HG03196 (cell line): ENCODE measurements at regions not wholly inside any gene's neighbourhood (a gene's known extent, or its start where the extent isn't known, plus 50 kb on each side); places are given as distances from the start of the nearest gene placed in this dataset.
A peak's percentile ranks its signal among the peaks of the same experiment; 100 is the strongest.
"Not testable (repeated sequence)": the region's sequence is repeated elsewhere in the genome, so short reads cannot be mapped to it uniquely, and the experiment has no call there.

ENCODE experiments used
- ATAC-seq: cut with Tn5 transposase; IDR thresholded peaks from one replicate; pipeline ENCODE4 v1.9.1; 2021; ENCODE audit not compliant: unreplicated experiment

DNA sequence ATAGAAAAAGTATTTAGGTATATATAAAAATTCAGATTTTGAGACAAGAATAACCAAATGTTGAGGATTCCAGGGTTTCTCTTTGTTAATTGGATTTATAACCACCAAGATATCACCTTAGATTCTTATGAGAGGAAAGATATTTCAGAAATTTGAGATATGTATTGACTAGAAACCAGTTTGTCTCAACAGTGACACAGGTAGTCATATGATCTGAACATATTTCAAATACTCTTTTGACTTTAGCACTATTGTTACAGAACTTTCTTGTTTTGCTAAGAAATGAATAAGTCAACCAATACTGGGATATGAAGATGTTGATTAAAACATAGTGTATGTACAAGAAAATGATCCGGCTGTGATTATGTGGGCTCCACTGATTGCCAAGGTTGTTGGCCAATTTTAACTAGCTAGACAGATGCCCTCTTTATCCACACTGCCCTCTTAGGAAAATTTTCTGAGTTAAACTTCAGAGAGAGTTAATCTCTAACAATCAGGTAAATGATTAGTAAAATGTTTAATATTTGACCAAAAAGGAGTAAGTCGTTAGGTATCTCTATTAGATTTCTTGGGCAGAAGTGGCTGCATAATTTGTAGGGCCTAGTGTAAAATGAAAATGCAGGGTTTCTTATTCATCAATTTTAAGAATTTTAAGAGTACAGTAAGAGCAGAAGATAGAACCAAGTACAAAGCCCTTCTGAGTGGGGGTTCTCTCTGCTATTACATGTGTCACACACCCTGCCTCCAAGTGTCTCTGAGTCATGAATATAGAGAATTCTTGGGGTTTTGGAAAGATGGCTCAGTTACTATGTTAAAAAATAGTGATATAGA lies 376.0 kb downstream of the TFEC start:
- ATAC-seq: peak; percentile 52

DNA sequence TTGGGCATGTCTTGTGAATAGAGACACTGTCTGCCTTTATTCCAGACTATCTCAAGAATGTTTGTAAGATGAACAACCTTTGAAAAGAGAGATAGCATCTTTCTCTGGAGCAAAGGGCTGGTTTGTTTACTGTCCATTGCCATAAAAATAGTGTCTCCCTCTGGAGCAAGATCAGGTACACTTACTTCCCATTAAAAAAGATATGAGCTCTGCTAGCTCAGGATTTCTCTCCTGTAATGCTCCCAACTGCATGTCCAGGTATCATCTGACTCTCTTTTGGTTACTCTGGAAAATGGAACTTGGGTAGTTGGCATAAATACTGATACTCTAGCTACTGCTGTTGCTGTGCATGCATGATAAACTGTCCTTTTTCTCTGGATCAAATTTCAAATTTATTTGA lies 381.1 kb downstream of the TFEC start:
- ATAC-seq: no peak

DNA sequence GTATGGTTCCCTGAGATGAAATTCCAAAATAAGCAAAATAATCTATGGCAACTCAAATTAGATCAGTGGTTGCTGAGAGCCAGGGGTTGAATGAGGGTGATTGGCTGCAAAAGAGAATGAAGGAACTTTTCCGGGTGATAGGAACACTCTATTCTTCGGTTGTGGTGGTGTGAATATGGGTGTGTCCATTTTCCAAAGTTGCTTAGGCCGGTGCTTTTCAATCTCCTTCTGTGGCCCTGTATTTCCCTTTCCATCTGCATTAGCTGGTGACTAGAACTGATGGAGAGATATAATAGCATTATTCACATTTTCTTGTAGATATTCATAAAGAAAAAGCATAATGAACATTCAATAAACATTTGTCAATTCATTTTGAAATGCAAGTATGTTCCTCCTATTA lies 382.9 kb downstream of the TFEC start:
- no peak for ATAC-seq

DNA sequence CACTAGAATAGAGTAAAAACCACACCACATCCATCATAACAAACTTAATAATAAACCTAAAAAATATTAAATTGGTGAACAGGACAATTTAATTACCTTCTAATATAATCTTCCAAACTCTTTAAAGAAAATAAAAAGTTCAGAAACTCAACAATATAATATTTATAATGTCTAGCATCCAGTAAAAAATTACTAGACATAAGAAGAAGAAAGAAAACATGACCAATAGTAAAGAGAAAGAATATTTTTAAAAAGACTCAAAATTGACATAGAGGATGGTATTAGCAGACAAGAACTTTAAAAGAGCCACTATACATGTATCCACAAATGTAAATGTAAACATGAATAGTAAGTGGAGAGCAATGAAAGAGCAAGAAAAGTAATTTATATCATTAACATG lies 388.4 kb downstream of the TFEC start:
- ATAC-seq: no peak

DNA sequence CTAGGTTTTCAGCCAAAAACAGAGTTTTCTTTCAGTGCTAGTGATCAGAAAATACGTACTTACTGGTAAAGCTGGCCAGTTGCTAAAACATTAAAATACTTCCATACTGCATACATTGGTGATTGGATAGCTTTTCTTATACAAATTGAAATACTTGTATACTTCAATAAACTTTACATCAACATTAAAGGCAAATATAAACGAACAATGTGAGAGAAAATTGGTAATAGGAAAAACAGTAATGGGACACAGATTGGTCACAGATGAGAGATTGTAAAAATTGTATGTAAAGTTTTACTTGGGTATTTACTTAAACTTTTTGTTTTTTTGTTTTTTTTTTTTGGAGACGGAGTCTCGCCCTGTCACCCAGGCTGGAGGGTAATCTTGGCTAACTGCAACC lies 391.7 kb downstream of the TFEC start:
- ATAC-seq: no peak

DNA sequence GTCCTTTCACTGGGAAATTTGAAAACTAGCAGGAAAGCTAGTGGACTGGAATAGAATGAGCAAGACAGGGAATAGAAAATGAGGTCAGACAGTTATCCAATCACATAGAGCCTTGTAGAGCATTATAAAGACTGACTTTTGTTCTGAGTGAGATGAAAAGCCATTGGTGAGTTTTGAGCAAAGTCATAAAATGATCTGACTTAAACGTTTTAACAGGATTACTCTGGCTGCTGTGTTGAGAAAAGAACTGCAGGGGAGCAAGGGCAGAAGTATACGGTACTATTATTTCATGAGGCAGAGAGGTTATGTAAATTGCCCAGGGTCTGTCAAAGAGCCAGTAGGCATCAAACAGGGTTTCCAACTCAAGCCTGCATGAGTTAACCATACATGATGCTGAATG lies 393.4 kb downstream of the TFEC start:
- no peak for ATAC-seq

DNA sequence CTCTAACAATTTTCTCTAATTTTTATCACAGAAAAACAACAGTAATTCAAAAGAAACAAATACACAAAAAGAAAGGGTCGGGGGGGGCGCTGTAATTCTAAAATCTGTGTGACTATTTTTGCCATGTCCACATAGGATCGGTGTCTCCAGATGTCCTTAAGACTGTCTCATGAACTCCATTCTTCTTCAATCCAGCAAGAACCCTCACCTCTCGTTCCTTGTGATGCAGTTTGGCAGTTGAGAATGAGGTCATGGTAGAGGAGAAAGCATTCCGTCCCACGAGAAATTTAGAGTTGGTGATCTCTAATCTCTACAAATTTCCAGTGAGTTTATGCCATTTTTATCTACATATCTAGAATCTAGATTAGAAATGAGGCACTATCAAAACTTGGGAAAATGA lies 394.7 kb downstream of the TFEC start:
- ATAC-seq: no peak

DNA sequence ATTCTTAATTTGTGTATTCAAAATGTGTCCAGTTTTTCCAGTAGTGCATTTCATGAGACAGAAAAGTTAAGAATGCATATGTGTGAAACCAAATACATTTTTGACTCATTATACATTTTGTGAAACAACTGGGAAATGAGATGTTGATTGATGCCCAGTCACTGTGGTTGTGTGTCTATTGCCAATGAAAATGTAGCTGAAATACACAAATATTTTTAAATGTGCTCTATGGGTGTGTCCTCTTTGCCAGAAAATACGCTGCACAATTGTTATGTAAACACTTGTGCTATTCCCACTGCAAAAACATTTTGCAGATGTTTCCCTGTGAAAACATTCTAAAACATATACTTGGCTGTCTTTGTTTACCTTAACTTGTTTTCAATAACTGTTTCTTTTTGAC lies 395.2 kb downstream of the TFEC start:
- no peak for ATAC-seq

DNA sequence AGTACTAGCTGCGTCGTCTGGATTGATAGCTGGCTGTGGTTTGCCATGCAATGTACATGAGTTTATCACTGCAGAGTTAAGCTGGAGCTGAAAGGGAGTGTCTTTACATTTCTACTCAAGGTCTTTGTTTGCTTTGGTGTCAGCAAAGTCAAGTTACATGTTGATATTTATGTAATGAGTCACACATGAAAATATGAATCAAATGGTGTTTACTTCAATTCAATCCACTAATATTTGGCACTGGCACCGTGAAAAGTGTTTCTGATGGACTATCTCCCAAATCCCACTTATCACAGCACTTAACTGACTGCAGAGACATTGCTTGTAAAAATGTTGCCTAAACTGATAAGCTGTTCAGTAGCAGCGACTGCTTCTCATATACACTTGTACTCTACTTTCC lies 395.9 kb downstream of the TFEC start:
- no peak for ATAC-seq

DNA sequence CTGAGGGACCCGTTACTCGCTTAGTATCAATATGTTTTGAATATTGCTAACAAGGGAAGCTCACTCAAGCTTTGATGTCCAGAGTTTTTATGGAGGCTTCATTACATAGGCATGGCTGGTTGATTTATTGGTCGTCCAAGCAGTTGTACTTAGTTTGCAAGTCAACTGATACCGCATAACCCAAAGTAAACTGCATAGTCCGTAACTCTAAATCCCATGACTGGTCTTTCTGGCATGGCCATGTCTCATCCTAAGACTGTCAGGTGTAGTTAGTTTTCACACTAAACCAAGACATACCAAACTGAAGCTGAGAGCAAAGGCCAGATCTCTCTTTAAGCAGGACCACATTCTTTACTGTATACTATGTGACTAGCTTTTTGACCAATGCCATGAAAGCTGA lies 397.9 kb downstream of the TFEC start:
- ATAC-seq: no peak

DNA sequence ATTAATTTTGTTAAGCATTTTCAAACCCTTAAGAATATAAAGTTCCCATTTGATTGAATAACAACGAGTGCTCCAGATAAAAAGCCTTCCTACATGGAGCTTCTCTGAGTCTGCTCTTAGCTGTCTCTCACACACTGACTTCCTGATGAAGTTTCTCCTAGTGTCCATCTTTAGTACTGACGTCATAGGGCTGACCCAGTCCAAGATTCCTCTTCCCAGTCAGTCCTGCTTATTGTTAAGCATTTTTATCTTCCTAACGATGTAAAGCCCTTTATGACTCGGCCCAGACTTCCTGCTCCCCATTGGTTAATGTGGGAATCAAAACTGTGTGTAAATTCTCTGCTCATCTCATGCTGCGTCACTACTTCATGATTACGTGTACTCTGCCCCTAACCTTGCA lies 398.8 kb downstream of the TFEC start:
- no peak for ATAC-seq

DNA sequence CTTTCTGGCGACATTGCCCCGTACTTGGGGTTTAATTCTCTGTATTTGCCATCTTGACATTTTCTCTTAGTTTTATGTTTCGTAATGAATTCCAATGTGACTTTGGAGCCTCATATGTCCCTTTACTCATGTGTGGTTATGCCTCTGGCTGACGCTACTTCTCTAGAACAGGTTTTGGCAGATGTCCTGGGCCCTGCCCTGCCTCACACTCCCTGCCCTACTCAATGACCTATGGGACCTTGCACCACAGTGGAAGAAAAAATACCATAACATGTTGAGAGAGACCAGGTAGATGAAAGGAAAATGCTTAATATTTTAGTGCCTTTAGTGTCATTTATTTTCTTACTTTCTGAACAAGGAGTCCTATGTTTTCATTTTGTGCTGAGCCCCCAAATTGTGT lies 400.5 kb downstream of the TFEC start:
- ATAC-seq: no peak

DNA sequence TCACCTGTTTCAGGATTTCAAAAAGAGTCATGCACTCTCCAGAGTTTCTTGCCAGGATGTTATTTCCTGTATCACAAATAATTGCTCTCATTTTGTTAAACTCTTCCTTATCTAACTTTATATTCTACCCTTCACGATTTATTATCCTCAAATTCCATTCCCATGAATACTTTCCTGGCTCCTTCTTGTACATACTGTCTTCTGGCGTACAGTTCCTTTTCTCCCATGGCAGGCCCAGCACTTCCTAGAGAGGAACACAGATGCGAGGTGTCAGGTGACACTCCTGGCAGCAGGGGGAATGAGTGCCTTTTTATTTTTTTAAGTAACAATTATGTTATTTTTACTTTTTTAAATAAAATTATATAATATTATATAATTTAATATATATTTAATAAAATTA lies 411.9 kb downstream of the TFEC start:
- ATAC-seq: no peak

DNA sequence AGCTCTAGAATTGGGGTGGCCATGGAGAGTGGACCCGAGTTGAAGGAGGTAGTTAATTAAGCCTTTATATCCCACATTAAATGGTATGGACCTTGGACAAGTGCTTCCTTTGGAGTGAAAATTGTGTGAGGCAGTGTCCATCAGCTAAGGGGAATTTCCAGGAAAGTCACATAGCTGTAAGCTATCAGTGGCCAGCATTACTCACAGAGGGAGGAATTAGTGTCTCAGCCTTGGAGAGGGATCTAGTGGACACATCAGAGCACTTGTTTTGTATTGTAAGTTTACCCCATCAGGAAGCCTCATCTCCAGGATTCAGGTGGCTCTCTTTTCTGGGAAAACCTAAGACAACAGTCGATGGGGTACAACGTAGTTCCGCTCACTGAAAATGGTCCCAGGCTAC lies 416.7 kb downstream of the TFEC start:
- ATAC-seq: no peak

DNA sequence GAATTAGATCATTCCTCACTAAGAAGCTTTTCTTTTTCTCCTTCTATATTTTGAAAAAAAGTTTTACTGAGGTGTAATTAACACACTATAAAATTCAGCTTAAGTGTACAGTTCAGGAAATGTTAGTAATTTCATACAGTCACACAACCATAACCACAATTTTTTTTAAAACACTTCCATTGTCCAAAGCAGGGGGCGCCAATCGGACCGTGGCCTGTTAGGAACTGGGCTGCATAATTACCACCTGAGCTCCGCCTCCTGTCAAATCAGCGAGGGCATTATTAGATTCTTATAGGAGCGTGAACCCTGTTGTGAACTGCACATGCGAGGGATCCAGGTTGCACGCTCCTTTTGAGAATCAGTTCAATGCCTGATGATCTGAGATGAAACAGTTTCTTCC lies 427.1 kb downstream of the TFEC start:
- ATAC-seq: no peak

DNA sequence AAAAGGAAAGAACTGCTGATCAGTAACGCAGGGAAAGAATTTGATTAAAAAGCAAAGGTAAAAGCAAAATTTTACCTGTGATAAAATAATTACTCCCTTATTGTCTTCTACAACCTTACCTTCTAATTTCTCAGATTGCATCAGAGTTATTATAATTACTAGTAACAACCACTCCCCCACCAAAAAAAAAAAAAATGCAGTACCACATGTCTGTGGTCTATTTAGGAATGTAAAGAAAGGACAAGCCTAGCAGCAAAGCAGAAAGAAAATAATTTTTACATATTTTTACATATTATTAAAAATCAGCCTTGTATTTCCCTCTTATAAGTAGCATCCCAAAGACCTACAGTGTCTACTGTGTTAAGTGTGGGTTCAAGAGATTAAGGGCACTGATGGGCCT lies 430.4 kb downstream of the TFEC start:
- ATAC-seq: no peak

DNA sequence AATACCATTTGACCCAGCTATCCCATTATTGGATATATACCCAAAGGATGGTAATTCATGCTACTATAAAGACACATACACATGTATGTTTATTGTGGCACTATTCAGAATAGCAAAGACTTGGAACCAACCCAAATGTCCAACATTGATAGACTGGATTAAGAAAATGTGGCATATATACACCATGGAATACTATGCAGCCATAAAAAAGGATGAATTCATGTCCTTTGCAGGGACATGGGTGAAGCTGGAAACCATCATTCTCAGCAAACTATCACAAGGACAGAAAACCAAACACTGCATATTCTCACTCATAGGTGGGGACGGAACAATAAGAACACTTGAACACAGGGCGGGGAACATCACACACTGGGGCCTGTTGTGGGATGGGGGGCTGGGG lies 431.4 kb downstream of the TFEC start:
- not testable (repeated sequence) for ATAC-seq

DNA sequence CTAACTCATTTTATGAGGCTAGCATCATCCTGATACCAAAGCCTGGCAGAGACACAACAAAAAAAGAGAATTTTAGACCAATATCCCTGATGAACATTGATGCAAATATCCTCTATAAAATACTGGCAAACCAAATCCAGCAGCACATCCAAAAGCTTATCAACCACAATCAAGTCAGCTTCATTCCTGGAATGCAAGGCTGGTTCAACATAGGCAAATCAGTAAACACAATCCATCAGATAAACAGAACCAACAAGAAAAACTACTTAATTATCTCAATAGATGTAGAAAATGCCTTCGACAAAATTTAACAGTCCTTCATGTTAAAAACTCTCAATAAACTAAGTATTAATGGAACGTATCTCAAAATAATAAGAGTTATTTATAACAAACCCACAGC lies 433.3 kb downstream of the TFEC start:
- ATAC-seq: not testable (repeated sequence)

DNA sequence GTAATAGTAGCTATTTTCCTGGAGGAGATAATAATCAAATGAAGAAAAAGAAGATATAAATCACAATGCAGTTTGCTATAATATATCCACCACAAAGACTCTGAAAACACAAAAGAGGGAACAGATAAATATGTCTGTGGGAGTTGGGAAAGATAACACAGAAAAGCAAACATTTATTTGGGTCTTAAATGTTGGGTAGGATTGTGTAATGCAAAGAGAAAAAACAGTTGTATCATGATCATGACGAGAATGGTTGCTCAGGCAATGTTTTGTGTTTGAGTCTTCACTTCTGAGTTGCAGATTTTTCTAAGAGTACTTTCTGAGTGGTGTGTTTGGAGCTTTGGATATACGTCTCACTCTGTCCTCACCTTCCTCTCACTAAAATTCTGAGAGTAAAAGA lies 437.5 kb downstream of the TFEC start:
- no peak for ATAC-seq

DNA sequence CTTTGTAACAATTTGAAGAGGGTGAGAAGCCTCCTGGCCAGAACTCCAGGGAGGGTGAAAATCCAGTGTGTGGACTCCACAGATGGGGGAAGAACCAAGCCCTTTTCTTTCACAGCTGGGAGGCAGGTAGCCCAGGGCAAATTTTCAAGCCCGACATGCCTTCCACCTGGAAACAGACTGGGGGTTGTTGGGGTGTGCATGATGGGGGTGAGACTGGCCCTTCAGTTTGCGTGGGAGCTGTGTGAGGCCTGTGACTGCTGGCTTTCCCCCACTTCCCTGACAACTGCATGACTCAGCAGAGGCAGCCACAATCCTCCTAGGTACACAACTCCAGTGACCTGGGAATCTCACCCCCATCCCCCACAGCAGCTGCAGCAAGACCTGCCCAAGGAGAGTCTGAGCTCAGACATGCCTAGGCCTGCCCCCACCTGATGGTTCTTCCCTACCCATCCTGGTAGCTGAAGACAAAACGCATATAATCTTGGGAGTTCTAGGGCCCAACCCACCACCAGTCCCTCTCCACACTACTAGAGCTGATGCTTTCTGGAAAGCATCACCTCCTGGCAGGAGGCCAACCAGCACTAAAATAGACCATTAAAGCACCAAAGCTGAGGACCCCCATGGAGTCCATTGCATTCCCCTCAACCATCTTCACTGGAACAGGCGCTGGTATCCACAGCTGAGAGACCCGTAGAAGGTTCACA lies 445.4 kb downstream of the TFEC start:
- no peak for ATAC-seq

DNA sequence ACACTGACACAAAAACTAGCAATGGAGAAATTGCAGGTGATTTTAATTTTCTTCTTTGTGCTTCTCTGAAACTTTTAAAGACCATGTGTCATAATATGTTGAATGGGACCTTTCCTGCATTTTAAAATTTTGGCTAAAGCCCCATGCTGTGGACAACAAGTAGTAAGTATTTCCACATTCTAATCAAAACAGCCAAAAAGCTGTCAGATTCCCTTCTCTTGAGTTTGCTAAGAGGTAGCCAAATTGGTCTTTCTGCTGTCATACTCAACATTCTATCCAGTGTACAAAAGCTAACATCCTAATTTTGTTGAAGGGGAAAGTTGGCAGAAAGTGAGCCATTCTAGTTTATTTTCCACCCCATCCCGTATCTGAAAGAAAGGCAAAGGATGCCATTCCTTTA lies 447.6 kb downstream of the TFEC start:
- ATAC-seq: no peak

DNA sequence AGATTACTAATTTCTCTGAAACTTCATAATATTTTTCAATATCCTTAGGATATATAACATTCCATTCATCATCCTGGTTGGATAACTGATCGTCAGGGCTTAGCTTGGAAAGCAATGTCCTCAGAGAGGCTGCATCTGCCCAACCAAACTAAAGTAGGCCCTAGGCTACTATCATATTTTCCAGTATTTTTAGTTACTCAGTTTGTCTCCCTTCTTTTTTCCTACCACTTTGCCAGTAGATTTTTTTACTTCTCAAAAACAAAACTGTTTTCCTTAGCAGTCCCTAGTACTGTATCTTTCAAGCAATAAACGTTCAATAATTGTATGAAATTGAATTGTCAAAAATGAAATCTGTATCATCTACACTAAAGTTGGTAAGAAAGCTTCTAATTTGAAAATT lies 452.0 kb downstream of the TFEC start:
- ATAC-seq: no peak
